ENCODE measurements at regions not wholly inside any gene's neighbourhood (a gene's known extent, or its start where the extent isn't known, plus 50 kb on each side); places are given as distances from the start of the nearest gene placed in this dataset.

DNA sequence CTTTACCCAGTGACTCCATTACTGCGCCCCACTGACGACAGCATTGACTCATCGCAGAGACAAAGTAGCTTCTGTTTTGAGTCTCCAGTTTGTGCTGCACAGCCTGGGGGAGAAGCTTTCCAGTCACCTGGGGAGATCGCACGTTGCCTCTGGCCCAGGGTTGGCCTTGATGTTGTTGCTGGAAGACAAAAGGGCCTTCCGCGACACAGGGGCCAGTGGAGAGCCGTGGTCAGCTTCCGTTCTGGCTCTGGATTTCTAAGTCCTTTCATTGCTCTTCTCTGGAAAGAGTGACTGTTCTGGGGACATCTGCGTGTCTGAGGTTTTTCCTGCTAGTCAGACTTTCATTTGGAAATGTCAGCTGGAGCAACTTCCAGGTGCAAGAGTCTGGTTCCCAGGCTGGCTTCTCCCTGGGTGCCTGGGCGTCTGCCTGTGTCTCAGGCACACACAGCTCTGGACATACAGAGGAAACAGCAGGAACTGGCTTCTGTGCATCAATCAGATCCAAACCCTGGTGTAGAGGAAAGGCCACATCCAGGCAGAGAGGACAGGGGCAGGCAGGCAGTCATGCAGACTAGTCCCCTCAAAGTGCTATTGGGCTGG is 257.0 kb downstream of the SIPA1L2 start:
- ChIA-PET POLR2A (no interaction called here), CTCF (no interaction called here)
- ATAC-seq, result no peak
- no peak for DNase-seq (ENCODE audit: low read depth, low spot score)
- Histone ChIP-seq H3K36me3 (ENCODE audit: control insufficient read depth, insufficient read depth, low read length) (no peaks in the 10 kb centered on the region), H3K27ac (ENCODE audit: low read length) (no peak overlapping the region), H3K4me1 (ENCODE audit: control insufficient read depth, insufficient read depth, low read length) (no peaks in the 10 kb centered on the region), H3K27me3 (ENCODE audit: control insufficient read depth, insufficient read depth, low read length) (no peaks in the 10 kb centered on the region), H3K4me3 (ENCODE audit: low read depth in 2 of 2, low read length in 2 of 2) (no peak overlapping the region), H3K9me3 (ENCODE audit: control insufficient read depth, insufficient read depth, low read depth, low read length) (no peaks in the 10 kb centered on the region)
- intact Hi-C loops (cut with micrococcal nuclease; ENCODE audit: unreplicated experiment) (no loop called here), in situ Hi-C loops (cut with HindIII; ENCODE audit: low pct_unique_long_range_greater_than_20kb, low sequenced_read_pairs) (no loop called here)
- TF ChIP-seq, protein P1, sequence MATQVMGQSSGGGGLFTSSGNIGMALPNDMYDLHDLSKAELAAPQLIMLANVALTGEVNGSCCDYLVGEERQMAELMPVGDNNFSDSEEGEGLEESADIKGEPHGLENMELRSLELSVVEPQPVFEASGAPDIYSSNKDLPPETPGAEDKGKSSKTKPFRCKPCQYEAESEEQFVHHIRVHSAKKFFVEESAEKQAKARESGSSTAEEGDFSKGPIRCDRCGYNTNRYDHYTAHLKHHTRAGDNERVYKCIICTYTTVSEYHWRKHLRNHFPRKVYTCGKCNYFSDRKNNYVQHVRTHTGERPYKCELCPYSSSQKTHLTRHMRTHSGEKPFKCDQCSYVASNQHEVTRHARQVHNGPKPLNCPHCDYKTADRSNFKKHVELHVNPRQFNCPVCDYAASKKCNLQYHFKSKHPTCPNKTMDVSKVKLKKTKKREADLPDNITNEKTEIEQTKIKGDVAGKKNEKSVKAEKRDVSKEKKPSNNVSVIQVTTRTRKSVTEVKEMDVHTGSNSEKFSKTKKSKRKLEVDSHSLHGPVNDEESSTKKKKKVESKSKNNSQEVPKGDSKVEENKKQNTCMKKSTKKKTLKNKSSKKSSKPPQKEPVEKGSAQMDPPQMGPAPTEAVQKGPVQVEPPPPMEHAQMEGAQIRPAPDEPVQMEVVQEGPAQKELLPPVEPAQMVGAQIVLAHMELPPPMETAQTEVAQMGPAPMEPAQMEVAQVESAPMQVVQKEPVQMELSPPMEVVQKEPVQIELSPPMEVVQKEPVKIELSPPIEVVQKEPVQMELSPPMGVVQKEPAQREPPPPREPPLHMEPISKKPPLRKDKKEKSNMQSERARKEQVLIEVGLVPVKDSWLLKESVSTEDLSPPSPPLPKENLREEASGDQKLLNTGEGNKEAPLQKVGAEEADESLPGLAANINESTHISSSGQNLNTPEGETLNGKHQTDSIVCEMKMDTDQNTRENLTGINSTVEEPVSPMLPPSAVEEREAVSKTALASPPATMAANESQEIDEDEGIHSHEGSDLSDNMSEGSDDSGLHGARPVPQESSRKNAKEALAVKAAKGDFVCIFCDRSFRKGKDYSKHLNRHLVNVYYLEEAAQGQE (IDR thresholded peaks at IDR 0.05; ENCODE audit: insufficient read depth in 1 of 2, low read depth in 2 of 2, low read length in 1 of 2), result no peak
- TF ChIP-seq, protein P2, sequence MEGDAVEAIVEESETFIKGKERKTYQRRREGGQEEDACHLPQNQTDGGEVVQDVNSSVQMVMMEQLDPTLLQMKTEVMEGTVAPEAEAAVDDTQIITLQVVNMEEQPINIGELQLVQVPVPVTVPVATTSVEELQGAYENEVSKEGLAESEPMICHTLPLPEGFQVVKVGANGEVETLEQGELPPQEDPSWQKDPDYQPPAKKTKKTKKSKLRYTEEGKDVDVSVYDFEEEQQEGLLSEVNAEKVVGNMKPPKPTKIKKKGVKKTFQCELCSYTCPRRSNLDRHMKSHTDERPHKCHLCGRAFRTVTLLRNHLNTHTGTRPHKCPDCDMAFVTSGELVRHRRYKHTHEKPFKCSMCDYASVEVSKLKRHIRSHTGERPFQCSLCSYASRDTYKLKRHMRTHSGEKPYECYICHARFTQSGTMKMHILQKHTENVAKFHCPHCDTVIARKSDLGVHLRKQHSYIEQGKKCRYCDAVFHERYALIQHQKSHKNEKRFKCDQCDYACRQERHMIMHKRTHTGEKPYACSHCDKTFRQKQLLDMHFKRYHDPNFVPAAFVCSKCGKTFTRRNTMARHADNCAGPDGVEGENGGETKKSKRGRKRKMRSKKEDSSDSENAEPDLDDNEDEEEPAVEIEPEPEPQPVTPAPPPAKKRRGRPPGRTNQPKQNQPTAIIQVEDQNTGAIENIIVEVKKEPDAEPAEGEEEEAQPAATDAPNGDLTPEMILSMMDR (IDR thresholded peaks at IDR 0.05), result no peak
- TF ChIP-seq SIN3A (IDR thresholded peaks at IDR 0.05; ENCODE audit: borderline replicate concordance, insufficient read depth, low read depth, low read length) (no peak), POLR2AphosphoS5 (IDR thresholded peaks at IDR 0.05; ENCODE audit: low read depth, low read length) (no peak)
- no TSS peak for BruUV-seq (replicated peaks)

DNA sequence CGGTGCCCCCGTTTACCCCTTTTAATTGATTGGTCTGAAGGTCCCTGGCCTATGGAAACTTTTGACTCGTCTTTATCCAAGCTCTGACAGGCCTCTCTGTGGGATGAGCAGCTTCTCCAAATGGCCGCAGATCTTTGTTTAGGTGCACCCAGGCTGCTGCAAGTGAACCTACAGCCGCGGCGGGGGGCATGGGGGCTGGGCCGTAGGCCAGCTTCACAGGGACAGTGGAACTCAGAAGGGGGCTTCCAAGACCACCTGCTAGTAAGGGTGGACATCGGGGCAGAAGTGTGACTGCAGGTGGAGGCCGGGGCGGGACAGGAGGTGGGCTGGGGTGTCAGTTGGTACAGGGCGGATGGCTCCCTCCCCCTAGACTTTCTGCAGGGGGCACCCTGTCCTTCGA is 257.5 kb downstream of the SIPA1L2 start:
- TF ChIP-seq POLR2AphosphoS5 (IDR thresholded peaks at IDR 0.05; ENCODE audit: low read depth, low read length) (no peak), SIN3A (IDR thresholded peaks at IDR 0.05; ENCODE audit: borderline replicate concordance, insufficient read depth, low read depth, low read length) (no peak), TCF7L2 (IDR thresholded peaks at IDR 0.05; ENCODE audit: low read depth, low read length) (no peak)
- TF ChIP-seq, protein P2 (IDR thresholded peaks at IDR 0.05), result no peak
- TF ChIP-seq, protein P1 (IDR thresholded peaks at IDR 0.05; ENCODE audit: insufficient read depth in 1 of 2, low read depth in 2 of 2, low read length in 1 of 2), result no peak
- Histone ChIP-seq H3K36me3 (ENCODE audit: control insufficient read depth, insufficient read depth, low read length) (no peaks in the 10 kb centered on the region), H3K27ac (ENCODE audit: low read length) (no peak overlapping the region), H3K4me3 (ENCODE audit: low read depth in 2 of 2, low read length in 2 of 2) (no peak overlapping the region), H3K27me3 (ENCODE audit: control insufficient read depth, insufficient read depth, low read length) (no peaks in the 10 kb centered on the region), H3K4me1 (ENCODE audit: control insufficient read depth, insufficient read depth, low read length) (no peaks in the 10 kb centered on the region), H3K9me3 (ENCODE audit: control insufficient read depth, insufficient read depth, low read depth, low read length) (no peaks in the 10 kb centered on the region)
- in situ Hi-C loops (cut with HindIII; ENCODE audit: low pct_unique_long_range_greater_than_20kb, low sequenced_read_pairs), result no loop called here
- no peak for DNase-seq (ENCODE audit: low read depth, low spot score)
- CTCF ChIA-PET, result no interaction called here
- intact Hi-C loops (cut with micrococcal nuclease; ENCODE audit: unreplicated experiment), result no loop called here
- no peak for ATAC-seq
- POLR2A ChIA-PET, result no interaction called here
- BruUV-seq (replicated peaks), result no TSS peak
